BE2C (cell line): ENCODE measurements at regions not wholly inside any gene's neighbourhood (a gene's known extent, or its start where the extent isn't known, plus 50 kb on each side); places are given as distances from the start of the nearest gene placed in this dataset.
"Not testable (repeated sequence)": the region's sequence is repeated elsewhere in the genome, so short reads cannot be mapped to it uniquely, and the experiment has no call there.

Source experiments
- DNase-seq: peaks from one replicate; pipeline ENCODE4 v3.0.0-alpha.2; 2020
- H3K27me3 ChIP-seq: fragments of 250-450 bp; sonication (Bioruptor Pico); 2 replicates; pipeline ENCODE4 v1.5.1; 2020; ENCODE audit warnings: mild to moderate bottlenecking
- H3K36me3 ChIP-seq: fragments of 250-450 bp; sonication (Bioruptor Pico); 2 replicates; pipeline ENCODE4 v1.5.1; 2020; ENCODE audit warnings: mild to moderate bottlenecking
- H3K4me1 ChIP-seq: fragments of 250-450 bp; sonication (Bioruptor Pico); 2 replicates; pipeline ENCODE4 v1.5.1; 2020
- H3K4me3 ChIP-seq: 2 replicates; pipeline ENCODE4 v1.5.1; 2011; ENCODE audit warnings: low read depth, low read length
- H3K9me3 ChIP-seq: fragments of 250-450 bp; sonication (Bioruptor Pico); 2 replicates; pipeline ENCODE4 v1.5.1; 2020
- CTCF ChIP-seq: IDR thresholded peaks from 2 replicates; pipeline ENCODE4 v1.5.1; 2012; ENCODE audit warnings: mild to moderate bottlenecking, low read depth, low read length

- Histone ChIP-seq H3K9me3 (no peaks in the 10 kb centered on the region; the same call in 1 of the 2 replicates), H3K4me1 (no peaks in the 10 kb centered on the region), H3K36me3 (no peaks in the 10 kb centered on the region), H3K27me3 (no peaks in the 10 kb centered on the region), H3K4me3 (no peak overlapping the region)
- TF ChIP-seq CTCF = no peak
- no peak for DNase-seq
Observed at GRCh38 chr12:128025589-128026245, 241.3 kb upstream of the TMEM132C start.

- Histone ChIP-seq H3K9me3 (no peaks in the 10 kb centered on the region; the same call in 1 of the 2 replicates), H3K27me3 (no peaks in the 10 kb centered on the region)
- DNase-seq = no peak
Observed at GRCh38 chr12:128026696-128027574, 240.0 kb upstream of the TMEM132C start.

GRCh38 chr12:128033473-128033872 is 233.5 kb upstream of the TMEM132C start:
- Histone ChIP-seq H3K27me3 (no peaks in the 10 kb centered on the region), H3K36me3 (no peaks in the 10 kb centered on the region), H3K4me1 (no peaks in the 10 kb centered on the region), H3K9me3 (no peaks in the 10 kb centered on the region; the same call in 1 of the 2 replicates), H3K4me3 (no peak overlapping the region)
- no peak for DNase-seq
- TF ChIP-seq CTCF = no peak

More at GRCh38 chr12:128026696-128027574, 240.0 kb upstream of the TMEM132C start:
- Histone ChIP-seq H3K36me3 (no peaks in the 10 kb centered on the region), H3K4me1 (no peaks in the 10 kb centered on the region), H3K4me3 (no peak overlapping the region)
- TF ChIP-seq CTCF = no peak

GRCh38 chr12:128040971-128041370 is 226.0 kb upstream of the TMEM132C start:
- TF ChIP-seq CTCF = no peak
- Histone ChIP-seq H3K4me3 (no peak overlapping the region), H3K9me3 (0 out of 2 replicates have a peak, but pooled peaks cover 3% of the 10 kb centered on the region), H3K36me3 (no peaks in the 10 kb centered on the region), H3K4me1 (no peaks in the 10 kb centered on the region), H3K27me3 (no peaks in the 10 kb centered on the region)
- no peak for DNase-seq

GRCh38 chr12:128042283-128042682 is 224.7 kb upstream of the TMEM132C start:
- not testable (repeated sequence) for H3K4me3 ChIP-seq, H3K27me3 ChIP-seq, DNase-seq, H3K9me3 ChIP-seq, H3K36me3 ChIP-seq, H3K4me1 ChIP-seq

- peaks cover 3% of the 10 kb centered on the region; the same call in 1 of the 2 replicates for H3K9me3 ChIP-seq
- TF ChIP-seq CTCF = no peak
- no peak for DNase-seq
- no peaks in the 10 kb centered on the region for H3K36me3 ChIP-seq
- H3K4me1 ChIP-seq = no peaks in the 10 kb centered on the region
- no peak overlapping the region for H3K4me3 ChIP-seq
- no peaks in the 10 kb centered on the region for H3K27me3 ChIP-seq
Observed at GRCh38 chr12:128042825-128043224, 224.1 kb upstream of the TMEM132C start.
